NB4 (cell line): ENCODE measurements at regions not wholly inside any gene's neighbourhood (a gene's known extent, or its start where the extent isn't known, plus 50 kb on each side); places are given as distances from the start of the nearest gene placed in this dataset.

Experiments used
- DNase-seq: peaks from one replicate; pipeline ENCODE4 v3.0.0; 2010; ENCODE audit warnings: low read depth
- H3K4me3 ChIP-seq: one replicate; pipeline ENCODE4 v1.5.1; 2011; ENCODE audit warnings: mild to moderate bottlenecking, low read depth, low read length, moderate library complexity
- MYC ChIP-seq: IDR thresholded peaks from 2 replicates; pipeline ENCODE4 v1.6.1; 2011; ENCODE audit warnings: low read depth, low read length
- POLR2A ChIP-seq: IDR thresholded peaks from 2 replicates; pipeline ENCODE4 v1.6.1; 2011; ENCODE audit warnings: mild to moderate bottlenecking; ENCODE audit not compliant: insufficient read length; ENCODE audit errors: extremely low read depth
- TF ChIP-seq, protein P1 (sequence below): IDR thresholded peaks from 2 replicates; pipeline ENCODE4 v1.6.1; 2011; ENCODE audit warnings: low read depth, low read length
- TF ChIP-seq, protein P2 (sequence below): IDR thresholded peaks from one replicate; pipeline ENCODE4 v1.5.1; 2012; ENCODE audit warnings: low read depth, low read length

DNA sequence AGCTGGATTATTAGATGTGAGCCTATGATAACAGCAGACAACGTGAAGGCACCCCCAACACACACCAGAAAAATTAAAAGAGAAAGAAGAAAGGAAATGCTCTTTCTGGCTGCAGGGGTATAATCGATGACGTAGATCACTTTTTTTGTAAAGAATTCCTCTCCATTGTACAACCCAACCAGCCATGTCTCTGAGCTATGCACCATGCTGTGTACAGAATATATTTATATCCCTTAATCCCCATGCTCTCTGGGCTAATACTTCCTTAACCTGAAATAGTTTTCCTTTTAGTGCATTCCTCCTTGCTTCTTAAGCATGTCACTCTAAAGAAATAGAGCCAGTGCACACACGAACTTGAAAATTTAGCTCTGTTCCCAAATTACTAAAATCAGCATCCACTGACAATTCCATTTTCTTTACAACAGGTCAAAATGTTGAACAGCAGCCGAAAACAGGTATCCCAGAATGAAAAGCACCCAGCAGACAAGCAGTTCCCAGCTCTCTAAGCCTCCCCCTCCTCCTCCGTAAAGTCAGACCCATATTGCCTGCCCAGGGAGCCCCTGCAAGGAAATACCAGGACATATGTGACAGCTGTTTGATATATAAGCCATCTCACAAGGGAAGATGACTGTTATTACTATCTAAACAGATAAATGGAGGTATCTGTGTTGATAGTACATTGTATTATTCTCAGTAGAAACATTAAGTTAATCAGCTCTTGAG lies 247.4 kb upstream of the RAB6C start:
- TF ChIP-seq, protein P1, sequence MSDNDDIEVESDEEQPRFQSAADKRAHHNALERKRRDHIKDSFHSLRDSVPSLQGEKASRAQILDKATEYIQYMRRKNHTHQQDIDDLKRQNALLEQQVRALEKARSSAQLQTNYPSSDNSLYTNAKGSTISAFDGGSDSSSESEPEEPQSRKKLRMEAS, result no peak
- TF ChIP-seq POLR2A (no peak), MYC (no peak)
- TF ChIP-seq, protein P2, sequence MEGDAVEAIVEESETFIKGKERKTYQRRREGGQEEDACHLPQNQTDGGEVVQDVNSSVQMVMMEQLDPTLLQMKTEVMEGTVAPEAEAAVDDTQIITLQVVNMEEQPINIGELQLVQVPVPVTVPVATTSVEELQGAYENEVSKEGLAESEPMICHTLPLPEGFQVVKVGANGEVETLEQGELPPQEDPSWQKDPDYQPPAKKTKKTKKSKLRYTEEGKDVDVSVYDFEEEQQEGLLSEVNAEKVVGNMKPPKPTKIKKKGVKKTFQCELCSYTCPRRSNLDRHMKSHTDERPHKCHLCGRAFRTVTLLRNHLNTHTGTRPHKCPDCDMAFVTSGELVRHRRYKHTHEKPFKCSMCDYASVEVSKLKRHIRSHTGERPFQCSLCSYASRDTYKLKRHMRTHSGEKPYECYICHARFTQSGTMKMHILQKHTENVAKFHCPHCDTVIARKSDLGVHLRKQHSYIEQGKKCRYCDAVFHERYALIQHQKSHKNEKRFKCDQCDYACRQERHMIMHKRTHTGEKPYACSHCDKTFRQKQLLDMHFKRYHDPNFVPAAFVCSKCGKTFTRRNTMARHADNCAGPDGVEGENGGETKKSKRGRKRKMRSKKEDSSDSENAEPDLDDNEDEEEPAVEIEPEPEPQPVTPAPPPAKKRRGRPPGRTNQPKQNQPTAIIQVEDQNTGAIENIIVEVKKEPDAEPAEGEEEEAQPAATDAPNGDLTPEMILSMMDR, result no peak
- no peak for DNase-seq
- H3K4me3 ChIP-seq, result no peak overlapping the region

DNA sequence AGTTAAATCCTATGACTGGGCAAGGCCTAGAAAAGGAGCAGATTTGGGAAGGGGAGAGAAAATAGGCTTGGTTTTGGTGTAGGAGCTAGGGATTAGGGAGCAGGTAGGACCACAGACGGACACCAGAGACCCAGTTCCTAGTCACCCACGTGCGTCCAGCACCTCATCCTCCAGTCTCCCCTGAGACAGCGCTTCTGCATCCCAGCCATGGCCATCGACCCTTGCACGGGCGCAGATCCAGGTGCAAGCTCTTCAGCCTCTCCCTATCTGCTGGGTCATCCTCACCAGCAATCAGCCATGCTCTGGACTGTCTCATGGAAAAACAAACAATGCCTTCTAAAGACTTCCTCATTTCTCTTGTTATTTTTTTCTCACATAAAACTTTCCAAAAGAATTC lies 246.8 kb upstream of the RAB6C start:
- TF ChIP-seq, protein P1, result no peak
- TF ChIP-seq POLR2A (no peak), MYC (no peak)
- TF ChIP-seq, protein P2, result no peak
- no peak overlapping the region for H3K4me3 ChIP-seq
- no peak for DNase-seq

DNA sequence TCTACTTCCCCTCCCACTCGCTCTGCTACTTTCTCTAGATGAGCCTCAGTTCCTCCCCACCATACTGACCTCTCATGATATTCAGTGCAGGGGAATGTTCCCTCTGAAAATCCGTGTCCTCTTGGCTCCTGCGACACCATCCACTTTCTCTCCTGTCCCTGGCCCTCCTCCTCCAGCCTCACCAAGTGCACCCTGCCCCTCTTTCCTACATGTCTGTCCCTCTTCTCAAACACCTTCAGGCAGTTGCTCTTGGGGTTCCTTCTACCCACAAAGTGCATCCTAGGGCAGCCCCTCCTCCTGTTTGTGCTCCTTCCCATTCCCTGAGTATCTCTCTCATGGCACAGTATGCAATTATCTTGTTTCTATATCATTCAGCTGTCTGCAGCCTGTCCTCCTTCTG lies 246.4 kb upstream of the RAB6C start:
- no peak overlapping the region for H3K4me3 ChIP-seq
- TF ChIP-seq MYC, result no peak
- no peak for TF ChIP-seq POLR2A
- TF ChIP-seq, protein P2, result no peak
- TF ChIP-seq, protein P1, result no peak
- DNase-seq, result no peak

DNA sequence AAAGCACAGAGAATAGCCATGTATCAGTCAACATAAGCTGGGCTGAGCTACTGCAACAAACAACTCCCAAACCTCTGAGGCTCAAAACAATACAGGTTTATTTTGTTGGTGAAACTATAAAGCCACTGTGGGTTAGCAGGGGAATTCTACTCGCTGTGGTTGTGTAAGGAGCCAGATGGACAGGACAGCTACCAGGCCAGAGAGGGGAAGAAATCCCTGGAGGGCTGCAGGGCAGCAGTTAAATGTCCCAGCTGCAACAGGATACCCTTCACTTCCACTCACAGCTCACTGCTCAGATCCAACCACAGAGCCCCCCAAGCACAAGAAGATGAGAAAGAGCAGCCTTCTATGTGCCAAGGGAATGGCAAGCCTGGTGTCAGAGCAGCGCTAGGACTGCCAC lies 245.9 kb upstream of the RAB6C start:
- no peak overlapping the region for H3K4me3 ChIP-seq
- TF ChIP-seq, protein P2, result no peak
- TF ChIP-seq MYC, result no peak
- no peak for TF ChIP-seq POLR2A
- TF ChIP-seq, protein P1, result no peak
- DNase-seq, result no peak

DNA sequence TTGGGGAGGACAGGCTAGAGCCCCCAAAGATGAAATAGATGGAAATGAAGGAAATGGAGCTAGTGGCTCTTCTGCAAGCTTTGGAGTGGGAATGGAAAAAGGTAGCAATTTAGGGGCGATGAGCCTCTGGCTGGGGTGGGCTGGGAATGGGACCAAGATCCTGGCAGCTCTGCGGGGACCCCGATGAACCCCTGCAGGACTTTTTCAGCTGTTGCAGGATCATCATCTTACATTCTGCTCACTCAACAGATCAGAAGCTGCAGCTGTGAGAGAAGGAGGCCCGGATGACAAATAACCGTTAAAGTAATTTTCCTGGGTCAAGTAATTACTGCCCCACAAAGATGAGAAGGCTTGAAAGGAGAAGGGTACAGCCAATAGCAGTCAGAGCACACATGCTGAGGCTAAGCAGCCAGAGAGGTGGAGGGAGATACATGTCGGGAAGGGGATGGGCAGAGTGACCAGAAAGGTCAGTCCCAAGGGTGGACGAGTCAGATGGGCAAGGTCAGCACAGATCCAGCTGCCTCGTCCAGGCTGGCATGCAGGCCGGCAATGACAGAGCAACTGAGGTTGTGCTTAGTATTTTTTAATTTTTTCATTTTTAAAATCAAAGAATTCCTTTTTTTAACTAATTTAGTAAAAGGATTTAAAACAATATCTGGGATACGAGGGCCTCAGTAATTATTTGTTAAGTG lies 245.0 kb upstream of the RAB6C start:
- no peak overlapping the region for H3K4me3 ChIP-seq
- TF ChIP-seq, protein P2, result no peak
- TF ChIP-seq POLR2A, result no peak
- TF ChIP-seq, protein P1, result no peak
- no peak for TF ChIP-seq MYC
- no peak for DNase-seq
